RKO (cell line): ENCODE measurements at regions not wholly inside any gene's neighbourhood (a gene's known extent, or its start where the extent isn't known, plus 50 kb on each side); places are given as distances from the start of the nearest gene placed in this dataset.
A peak's percentile ranks its signal among the peaks of the same experiment; 100 is the strongest.
"Not testable (repeated sequence)": the region's sequence is repeated elsewhere in the genome, so short reads cannot be mapped to it uniquely, and the experiment has no call there.

ENCODE experiments used
- DNase-seq: peaks from one replicate; pipeline ENCODE4 v3.0.0-alpha.2; 2016; ENCODE audit warnings: low spot score

DNA sequence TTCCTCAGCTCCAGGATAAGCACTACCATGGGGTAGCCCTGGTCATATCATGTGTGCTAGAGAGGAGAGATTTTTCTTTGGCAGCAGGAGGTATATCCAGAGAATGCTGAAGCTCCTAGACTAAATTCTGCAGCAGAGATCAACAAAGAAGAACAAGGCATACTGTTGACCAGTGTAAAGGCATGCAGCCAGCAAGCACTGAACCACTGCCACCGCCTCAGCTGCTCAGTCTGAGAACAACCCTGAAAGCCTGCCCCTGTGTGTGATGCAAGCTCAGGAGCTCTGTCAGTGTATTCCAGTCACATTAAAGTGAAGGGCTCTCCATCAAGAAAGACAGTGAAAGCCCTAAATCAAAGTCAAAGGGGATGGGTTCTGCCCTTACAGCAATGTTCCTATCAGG is 439.5 kb upstream of the CD180 start:
- no peak for DNase-seq

DNA sequence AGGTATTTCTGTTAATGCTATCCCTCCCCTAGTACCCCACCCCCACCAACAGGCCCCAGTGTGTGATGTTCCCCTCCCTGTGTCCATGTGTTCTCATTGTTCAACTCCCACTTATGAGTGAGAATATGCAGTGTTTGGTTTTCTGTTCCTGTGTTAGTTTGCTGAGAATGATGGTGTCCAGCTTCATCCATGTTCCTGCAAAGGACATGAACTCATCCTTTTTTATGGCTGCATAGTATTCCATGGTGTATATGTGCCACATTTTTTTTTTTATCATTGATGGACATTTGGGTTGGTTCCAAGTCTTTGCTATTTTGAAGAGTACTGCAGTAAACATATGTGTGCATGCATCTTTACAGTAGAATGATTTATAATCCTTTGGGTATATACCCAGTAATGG is 430.5 kb upstream of the CD180 start:
- DNase-seq, result not testable (repeated sequence)

DNA sequence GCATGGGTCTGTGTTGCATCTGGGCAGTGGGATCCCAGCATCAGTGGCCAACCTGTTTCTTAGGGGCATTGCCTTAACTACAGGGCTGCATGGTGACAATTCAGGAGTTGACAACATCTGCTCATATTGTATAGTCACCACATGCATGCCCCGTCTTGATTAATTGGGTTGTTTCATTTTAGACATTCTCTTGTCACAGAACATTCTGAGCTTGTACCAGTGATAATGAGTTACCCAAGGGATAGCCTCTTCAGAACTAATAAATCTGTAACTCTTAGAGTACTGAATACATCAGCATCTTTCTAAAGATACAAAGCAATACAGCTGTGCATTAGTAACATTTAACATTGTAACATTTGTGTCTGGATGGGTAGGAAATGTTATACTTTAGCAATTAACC is 426.5 kb upstream of the CD180 start:
- no peak for DNase-seq

DNA sequence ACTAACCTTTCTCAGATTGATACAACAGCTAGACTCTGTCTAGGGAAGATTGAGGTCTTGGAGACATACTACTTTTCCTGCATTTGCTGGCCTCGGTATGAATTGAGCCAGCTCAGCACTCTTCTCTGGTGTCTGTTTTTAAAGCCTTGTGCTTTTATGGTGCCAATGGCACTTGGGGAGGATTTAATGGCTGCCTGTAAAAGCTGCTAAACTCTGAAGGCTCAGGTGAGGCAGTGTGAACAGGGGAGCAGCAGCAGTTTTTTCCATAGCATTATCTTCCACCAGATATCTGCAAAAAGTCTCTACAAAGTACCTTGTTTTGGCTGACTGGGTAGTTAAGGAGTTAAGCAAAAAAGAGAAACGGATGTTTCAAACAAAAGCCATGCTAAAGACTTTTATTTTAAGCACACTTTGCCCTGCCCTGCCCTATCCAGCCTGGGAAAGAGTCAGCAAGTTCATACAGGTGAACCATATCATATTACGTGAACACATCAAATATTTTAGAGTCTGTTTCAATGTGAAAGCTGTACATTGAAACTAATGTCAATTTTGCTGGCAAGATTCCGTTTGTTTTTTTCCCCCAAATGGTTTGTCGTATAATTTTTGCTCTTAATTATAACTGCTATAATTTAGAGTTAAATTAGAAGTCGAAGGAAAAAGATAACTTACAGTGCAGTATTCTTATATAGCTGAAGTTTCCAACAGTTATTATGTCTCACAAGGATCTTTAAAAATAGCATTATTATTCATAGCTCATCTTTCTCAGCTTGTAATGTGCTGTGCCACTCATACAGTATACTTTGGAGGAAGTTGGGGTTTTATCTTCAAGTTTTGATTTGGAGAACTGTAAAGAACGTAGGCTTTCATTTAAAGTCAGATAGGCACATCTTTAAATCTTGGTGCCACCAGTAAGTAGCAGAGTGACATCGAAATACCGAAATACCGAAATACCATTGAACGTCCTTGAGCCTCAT is 424.1 kb upstream of the CD180 start:
- DNase-seq, result no peak

DNA sequence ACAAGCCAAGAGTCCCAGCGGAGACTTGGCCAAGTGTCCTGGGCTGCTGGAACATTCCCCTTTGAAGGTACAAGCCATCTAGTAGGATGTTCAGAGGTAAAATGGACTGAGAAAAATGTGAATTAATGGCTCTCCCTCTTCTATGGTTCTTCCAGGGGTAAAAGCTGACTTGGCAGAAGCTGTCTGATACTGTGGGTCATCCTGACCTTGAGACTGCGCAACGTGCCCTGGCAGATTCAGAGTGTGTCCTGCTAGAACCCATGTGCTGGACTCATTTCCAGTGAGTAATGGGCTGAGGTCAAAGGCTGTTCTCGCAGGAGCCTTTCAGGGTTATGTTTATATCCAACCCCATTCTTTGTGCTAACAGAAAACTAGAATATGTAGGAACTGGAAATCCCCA is 423.0 kb upstream of the CD180 start:
- no peak for DNase-seq

DNA sequence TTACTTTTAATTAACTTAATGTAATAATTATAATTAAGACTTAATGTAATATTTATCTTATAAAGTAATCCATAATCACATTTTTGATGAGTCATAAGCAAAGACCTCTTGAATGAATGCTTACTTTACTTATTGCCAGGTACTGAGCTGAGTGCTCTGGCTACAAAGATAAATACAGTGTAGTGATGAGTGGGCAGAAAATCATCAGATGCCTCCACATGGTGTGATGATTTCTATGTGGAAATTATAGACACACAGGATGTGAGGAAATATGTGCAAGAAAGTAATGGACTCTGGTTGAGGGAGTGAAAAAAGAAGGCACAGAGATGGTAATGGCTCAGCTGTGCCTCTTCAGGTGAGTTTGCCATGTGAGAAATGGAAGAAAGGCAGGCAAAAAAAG is 422.6 kb upstream of the CD180 start:
- no peak for DNase-seq

DNA sequence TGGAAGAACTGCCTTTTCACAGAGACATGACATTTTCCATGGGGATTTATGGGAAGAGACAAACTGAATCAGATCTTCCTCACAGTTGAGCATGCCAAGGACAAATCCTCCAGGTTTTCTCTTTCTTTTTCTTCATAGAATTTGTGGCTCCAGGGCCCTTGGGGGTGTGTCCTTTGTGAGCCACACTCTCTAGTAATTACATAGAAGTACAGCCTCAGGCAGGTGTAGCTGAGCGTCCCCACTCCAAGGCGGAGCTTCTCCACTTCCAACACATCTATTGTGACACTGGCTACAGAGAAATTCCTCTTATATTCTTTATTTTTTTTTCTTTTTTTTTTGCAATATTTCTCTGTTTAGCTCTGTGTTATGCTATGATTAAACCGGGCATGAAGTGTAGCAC is 420.5 kb upstream of the CD180 start:
- no peak for DNase-seq

DNA sequence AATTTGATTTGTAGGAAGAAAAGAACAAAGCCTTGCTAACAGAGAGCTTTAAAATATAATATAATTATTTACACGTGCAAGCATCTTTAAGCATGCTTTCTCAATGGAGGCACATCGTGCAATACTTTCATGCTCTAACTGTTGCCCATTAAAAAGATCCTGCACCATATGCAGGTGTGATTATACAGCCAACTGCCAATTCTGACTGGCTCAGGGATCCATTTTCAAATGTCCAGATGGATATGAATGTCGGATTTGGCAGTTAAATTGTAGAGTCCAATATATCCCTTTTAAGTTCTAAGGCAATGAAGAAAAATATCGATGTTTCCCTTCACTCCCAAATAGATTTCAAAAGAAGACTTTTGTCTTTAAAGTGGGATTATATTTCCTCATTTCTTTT is 416.4 kb upstream of the CD180 start:
- DNase-seq, result no peak

DNA sequence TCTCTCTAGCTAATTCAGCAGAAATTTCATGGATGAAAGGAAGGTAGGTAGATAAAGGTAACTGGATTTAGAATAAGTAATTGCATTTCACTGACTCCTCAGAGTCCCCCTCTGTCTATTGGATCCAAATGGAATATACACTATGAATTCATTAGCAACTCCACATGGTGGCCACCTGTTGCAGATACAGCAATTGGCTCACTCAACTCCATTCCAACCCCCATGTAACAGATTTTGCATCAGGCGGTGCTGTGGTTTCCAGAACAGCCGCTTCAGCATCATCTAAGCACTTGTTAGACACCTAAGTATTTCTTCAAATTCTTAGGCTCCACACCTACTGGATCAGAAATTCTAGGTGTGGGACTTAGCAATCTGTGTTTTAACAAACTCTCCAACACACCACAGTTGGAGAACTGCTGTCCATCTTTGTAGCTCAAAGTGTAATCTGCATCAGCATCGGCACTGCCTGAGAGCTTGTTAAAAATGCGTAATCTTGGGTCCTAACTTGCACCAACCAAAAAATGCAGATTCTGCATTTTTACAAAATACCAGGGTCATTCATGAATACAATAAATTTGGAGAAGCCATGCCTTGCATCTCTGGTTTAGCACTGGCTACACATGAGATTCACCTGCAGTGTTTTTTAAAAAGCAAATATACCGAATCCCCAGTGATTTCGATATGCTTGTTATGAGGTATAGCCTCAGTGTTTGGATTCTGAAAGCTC is 413.8 kb upstream of the CD180 start:
- DNase-seq, result no peak

DNA sequence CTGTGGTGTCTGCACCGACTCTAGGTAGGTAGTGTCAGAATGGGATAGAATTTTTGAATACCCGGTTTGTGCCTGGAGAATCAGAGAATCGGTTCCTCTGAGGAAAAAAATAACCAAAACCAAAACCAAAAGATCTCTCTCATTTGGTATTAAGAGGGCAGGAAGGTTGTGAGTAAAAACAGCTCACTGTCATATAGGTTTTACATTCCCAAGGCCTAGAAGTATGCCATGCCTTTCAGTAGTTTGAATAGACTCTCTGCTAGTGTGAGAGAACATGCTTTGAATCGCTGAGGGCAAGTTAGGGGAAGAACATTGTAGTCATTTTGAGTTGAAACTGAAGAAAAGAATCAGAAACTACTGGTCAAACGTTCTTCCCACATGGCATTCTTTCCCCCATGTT is 411.4 kb upstream of the CD180 start:
- no peak for DNase-seq

DNA sequence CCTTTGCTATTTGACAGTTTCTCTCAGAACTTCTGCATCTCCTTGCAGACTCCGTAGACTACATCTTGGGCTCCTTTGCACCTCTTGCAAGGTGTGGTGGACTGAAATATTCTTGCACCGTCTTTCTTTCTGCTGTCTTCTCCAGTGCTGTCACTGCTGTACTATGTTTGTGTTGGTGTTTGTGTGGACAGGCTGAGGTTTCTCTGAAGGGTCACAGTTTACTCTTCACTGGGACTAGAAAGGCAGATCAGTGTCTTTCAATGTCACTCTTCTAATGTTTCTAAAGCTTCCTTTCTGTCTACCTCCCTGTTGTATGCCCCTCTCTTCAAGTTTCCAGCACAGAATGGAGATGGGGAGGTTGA is 410.0 kb upstream of the CD180 start:
- no peak for DNase-seq

DNA sequence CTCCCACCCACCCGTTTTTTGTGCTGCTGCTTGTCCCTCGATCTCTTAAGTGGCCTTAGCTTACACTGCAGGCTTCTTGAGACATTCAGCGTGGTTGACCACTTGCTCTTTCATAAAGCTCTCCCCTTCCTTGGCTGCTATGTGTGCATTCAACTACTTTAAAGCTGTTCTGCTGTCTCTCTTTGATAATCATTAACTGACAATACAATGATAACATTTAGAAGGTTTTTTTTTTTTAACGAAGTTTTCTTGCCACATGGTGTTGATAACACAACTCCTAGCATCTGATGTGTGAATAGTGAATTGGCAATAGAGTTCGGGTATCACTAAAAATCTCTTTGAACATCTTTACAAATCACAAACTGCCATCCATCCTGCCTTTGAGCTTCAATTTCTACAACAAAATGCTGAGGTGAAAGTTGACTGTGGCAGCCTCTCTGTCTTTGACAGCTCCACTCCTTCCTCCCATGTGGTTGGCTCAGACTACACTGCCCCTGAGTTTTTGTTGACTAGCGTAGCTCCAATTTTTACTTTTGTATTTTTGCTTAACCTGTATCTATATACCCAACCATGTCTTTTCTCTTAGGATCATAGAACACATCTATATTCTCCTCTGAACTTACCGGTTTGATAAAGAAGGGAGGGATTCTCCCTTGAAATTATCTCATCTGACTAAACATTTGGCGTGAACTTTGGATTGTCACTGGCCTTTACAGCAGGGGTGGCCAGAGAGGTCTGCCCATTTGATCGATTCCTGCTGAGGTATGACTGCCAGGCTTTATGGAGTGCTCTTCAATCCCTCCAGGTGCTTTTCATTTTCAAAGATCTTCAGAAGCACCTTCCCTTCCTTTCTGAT is 409.4 kb upstream of the CD180 start:
- no peak for DNase-seq

DNA sequence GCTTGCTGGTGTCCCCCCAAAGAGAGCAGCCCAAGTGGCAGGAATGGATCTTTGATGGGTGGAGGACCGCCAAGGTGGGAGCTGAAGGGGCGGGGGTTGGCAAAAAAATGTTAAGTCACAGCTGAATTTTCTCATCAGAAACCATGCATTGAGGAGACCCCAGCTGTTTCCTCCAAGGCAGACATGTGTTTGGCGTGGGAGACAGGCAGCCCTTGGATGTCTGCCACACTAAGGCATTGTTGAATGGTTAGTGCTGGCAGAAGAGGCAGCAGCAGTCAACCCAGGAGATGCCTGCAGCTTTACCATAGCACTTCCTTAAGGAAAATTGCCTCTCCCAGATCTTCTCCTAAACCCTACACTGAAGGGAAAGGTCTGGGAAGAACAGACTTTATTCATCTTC is 394.9 kb upstream of the CD180 start:
- no peak for DNase-seq

DNA sequence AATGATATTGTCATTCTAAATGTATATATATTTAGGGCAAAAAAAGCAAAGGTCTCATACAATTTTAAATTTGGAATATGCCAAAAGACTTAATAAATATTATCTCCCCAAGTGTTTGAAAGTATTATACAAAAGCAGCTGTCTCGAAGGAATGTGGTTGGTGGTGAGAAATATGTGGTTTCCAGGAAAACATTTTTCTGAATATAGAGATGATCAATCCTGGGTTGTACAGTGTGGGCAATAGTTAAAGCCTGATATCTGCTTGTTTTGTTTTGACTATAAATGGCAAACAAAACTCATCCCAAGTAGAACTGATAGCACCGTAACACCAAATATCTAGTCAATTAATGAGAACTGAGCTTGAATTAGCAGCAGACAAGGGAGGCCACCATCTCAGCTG is 391.8 kb upstream of the CD180 start:
- DNase-seq, result no peak

DNA sequence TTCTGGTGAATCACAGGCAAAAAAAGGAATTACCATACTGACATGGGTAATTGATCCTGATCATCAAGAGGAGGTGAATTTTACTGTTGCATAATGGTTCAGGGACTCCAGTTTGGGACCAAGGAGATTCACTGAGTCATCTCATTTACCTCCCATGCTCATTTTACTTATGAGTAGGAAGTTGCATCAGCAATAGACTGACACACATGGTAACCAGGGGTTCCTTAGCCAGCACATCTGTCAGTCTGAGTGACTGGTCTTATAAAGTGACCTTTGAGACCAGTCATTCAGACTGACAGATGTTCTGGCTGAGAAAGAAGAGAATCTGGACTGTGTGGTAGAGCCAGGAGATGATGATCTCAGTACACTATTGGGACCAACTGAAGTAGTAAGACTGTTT is 384.6 kb upstream of the CD180 start:
- DNase-seq, result peak; percentile 79

DNA sequence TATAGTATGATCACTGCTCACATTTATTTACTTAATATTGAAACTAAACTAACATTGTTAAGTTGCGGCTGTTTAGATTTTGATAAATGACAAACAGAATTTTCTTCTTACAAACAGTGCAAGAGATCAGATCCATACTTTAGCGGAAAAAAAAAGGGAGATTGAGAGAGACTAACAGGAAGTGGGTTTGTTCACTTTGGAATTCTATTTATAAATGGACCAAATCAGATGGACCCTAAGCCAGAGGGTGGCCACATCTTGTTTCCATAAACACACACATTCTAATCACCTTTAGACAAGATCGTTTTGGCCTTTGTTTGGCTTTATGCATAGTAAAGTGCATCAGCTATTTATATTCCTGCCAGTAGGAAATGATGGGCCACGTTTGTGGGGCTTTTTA is 381.4 kb upstream of the CD180 start:
- DNase-seq, result no peak

DNA sequence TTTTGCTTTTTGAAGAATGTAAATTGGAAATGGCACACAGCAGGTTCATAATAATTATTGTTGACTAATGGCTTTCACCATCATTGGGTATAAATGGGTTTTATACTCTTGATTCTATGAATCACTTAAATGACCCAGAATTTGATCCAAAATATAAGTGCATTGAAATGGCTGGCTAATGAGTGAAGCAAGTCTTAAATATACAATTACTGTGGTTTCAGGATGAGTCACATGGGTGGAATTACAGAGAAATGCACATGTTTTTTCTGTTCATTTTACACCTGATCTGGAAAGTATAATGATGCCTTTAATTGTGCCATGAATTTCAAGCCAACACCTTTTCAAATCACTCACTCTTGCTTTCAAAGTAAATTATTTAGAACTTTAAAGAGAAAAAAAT is 380.8 kb upstream of the CD180 start:
- no peak for DNase-seq

DNA sequence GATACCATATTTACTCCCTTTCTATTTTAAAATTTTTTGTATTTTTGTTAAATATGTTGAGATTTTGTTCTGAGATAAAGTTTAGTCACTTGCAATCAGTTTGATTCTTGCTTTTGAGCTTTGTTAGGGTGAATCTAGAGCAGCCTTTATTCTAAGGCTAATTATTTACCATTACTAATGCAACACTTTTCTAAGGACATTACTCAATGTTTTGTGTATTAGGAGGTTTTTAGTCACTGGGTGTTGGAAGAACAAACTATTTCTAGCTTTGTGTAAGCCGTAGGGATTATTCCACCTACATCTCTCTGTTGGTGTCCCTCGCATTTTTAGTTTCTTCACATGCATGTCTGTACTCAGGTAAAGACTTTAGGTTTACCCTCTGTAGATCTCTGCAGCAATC is 379.5 kb upstream of the CD180 start:
- DNase-seq, result no peak

DNA sequence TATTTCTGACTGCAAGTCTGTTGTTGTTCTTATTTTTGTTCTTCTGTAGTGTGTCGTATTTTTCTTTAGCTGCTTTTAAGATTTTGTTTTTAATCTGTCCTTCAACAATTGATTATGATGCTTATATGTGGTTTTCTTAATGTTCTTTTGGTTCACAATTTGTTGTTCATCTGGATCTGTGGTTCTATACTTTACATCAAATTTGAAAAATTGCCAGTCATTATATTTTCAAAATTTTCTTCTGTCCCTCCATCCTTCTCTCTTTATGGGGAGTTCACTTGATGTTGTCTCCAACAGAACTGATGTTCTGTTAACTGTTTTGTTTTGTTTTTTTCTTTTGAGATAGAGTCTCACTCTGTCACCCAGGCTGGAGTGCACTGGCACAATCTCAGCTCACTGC is 378.5 kb upstream of the CD180 start:
- DNase-seq, result no peak

DNA sequence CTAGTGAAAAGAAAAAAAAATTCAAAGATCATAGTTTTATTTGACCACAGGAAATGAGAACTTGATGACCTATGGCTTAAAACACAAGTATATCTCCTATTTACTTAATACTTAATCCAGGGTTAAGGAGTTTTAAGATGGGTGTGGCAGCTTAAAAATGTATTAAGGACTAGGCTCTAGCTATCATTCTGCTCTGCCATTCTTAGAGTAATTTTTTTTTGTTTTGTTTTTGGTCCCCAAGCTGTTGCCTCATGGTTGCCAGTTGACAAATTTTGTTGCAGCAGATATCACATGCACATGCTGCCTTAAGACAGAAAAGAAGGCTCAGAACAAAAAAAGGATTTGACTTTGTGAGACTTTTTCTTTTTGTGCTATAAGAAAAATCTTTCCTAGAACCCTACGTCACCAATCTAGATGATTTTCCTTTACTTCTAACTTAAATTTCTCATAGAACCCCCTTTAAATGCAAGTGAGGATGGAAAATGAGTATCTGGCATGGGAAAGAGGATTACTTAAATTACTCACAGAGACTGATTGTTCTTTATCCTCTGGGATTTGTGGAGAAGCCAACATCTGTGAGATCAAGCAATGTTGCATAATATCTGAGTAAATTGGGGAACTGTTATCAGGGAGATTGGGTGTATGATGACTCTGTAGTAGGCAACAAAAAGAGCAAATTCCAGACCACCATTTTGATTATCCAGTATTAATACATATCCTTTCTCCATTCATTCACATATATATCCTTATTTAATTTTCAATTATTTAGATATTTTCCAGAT is 364.7 kb upstream of the CD180 start:
- no peak for DNase-seq

DNA sequence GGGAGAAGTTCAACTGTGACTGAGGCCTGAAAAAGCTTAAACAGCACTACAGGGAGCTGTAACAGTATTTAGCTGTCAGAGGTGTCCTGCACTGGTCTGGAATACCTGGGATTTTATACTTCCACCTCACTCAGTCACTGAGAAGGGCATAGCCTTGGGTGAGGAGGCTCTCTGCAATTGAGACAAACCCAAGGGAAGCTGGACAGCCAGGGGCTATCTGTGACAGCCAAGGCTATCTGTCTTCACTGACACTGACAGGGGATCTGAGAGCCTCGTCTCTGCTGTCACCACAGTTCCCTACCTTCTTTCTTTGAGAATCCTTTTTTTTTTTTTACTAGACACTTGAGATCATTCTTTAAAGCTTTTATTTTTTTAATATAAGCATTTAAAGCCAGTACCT is 356.2 kb upstream of the CD180 start:
- no peak for DNase-seq

DNA sequence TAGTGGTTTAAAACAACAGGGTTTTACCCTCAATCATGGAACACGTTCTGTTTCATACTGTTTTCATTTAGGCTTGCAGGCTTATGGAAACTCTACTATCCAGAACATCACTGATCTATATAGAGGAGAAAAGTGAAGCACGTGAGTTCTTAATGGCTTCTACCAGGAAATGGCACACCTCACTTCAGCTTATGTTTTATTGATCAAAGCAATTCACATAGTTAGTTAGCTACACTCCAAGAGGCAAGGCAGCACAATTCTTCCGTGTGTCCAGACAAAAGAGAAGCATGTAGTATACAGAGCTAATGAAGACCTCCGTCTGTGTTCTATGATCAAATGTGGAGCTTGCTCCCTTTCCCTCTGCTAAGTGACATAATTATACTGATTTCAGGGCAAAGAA is 353.3 kb upstream of the CD180 start:
- no peak for DNase-seq
